ENCODE measurements at regions not wholly inside any gene's neighbourhood (a gene's known extent, or its start where the extent isn't known, plus 50 kb on each side); places are given as distances from the start of the nearest gene placed in this dataset.
"Not testable (repeated sequence)": the region's sequence is repeated elsewhere in the genome, so short reads cannot be mapped to it uniquely, and the experiment has no call there.

- no peak for DNase-seq (ENCODE audit: low spot score)
Observed at GRCh38 chr13:105679838-105680237, 855.6 kb downstream of the EFNB2 start.

GRCh38 chr13:105678072-105678471 lies 857.4 kb downstream of the EFNB2 start:
- DNase-seq (ENCODE audit: low spot score): no peak

GRCh38 chr13:105672881-105673280 lies 862.6 kb downstream of the EFNB2 start:
- no peak for DNase-seq (ENCODE audit: low spot score)

GRCh38 chr13:105671131-105671530 lies 864.3 kb downstream of the EFNB2 start:
- not testable (repeated sequence) for DNase-seq (ENCODE audit: low spot score)

- no peak for DNase-seq (ENCODE audit: low spot score)
Observed at GRCh38 chr13:105670179-105670990, 865.1 kb downstream of the EFNB2 start.

GRCh38 chr13:105665284-105665683 lies 870.2 kb downstream of the EFNB2 start:
- no peak for DNase-seq (ENCODE audit: low spot score)

GRCh38 chr13:105663182-105663581 lies 872.3 kb downstream of the EFNB2 start:
- no peak for DNase-seq (ENCODE audit: low spot score)

GRCh38 chr13:105660561-105660960 lies 874.9 kb downstream of the EFNB2 start:
- no peak for DNase-seq (ENCODE audit: low spot score)

GRCh38 chr13:105658431-105658830 lies 877.0 kb downstream of the EFNB2 start:
- DNase-seq (ENCODE audit: low spot score): no peak

GRCh38 chr13:105655046-105655445 lies 880.4 kb downstream of the EFNB2 start:
- DNase-seq (ENCODE audit: low spot score): no peak

- no peak for DNase-seq (ENCODE audit: low spot score)
Observed at GRCh38 chr13:105643966-105644365, 891.5 kb downstream of the EFNB2 start.

- no peak for DNase-seq (ENCODE audit: low spot score)
Observed at GRCh38 chr13:105642511-105642958, 892.9 kb downstream of the EFNB2 start.

GRCh38 chr13:105641121-105641520 lies 894.3 kb downstream of the EFNB2 start:
- DNase-seq (ENCODE audit: low spot score): no peak

GRCh38 chr13:105638426-105638825 lies 897.0 kb downstream of the EFNB2 start:
- DNase-seq (ENCODE audit: low spot score): no peak

- no peak for DNase-seq (ENCODE audit: low spot score)
Observed at GRCh38 chr13:105634059-105634458, 901.4 kb downstream of the EFNB2 start.

- DNase-seq (ENCODE audit: low spot score): no peak
Observed at GRCh38 chr13:105630431-105630830, 905.0 kb downstream of the EFNB2 start.

GRCh38 chr13:105627270-105627669 lies 908.2 kb downstream of the EFNB2 start:
- DNase-seq (ENCODE audit: low spot score): no peak

GRCh38 chr13:105625691-105626090 lies 909.8 kb downstream of the EFNB2 start:
- no peak for DNase-seq (ENCODE audit: low spot score)

GRCh38 chr13:105616333-105617075 lies 919.0 kb downstream of the EFNB2 start:
- no peak for DNase-seq (ENCODE audit: low spot score)

- DNase-seq (ENCODE audit: low spot score): no peak
Observed at GRCh38 chr13:105612541-105612940, 922.9 kb downstream of the EFNB2 start.

- peak; percentile 6 for DNase-seq (ENCODE audit: low spot score)
Observed at GRCh38 chr13:105611424-105611823, 924.0 kb downstream of the EFNB2 start.

GRCh38 chr13:105608104-105608503 lies 927.4 kb downstream of the EFNB2 start:
- DNase-seq (ENCODE audit: low spot score): no peak

- no peak for DNase-seq (ENCODE audit: low spot score)
Observed at GRCh38 chr13:105607426-105607825, 928.0 kb downstream of the EFNB2 start.
